Activated naive CD4-positive, alpha-beta T cell treated with anti-CD3 and anti-CD28 coated beads, Interleukin-2, amount 50 U/mL, for 24 hours (primary cell): ENCODE measurements at regions not wholly inside any gene's neighbourhood (a gene's known extent, or its start where the extent isn't known, plus 50 kb on each side); places are given as distances from the start of the nearest gene placed in this dataset.
"Not testable (repeated sequence)": the region's sequence is repeated elsewhere in the genome, so short reads cannot be mapped to it uniquely, and the experiment has no call there.

Source experiments
- H3K27ac Mint-ChIP-seq: one replicate; pipeline ENCODE4 v1.8.0; 2021; ENCODE audit warnings: mild to moderate bottlenecking, mixed read lengths
- H3K27me3 Mint-ChIP-seq: one replicate; pipeline ENCODE4 v1.8.0; 2021; ENCODE audit warnings: mixed read lengths
- H3K36me3 Mint-ChIP-seq: one replicate; pipeline ENCODE4 v1.8.0; 2021; ENCODE audit warnings: mixed read lengths
- H3K4me1 Mint-ChIP-seq: one replicate; pipeline ENCODE4 v1.8.0; 2021; ENCODE audit warnings: mixed read lengths
- H3K4me3 Mint-ChIP-seq: one replicate; pipeline ENCODE4 v1.8.0; 2021; ENCODE audit warnings: mild to moderate bottlenecking, mixed read lengths
- H3K9me3 Mint-ChIP-seq: one replicate; pipeline ENCODE4 v1.8.0; 2021; ENCODE audit warnings: mixed read lengths

- Mint-ChIP-seq H3K4me1 (no peaks in the 10 kb centered on the region), H3K36me3 (no peaks in the 10 kb centered on the region), H3K27me3 (no peaks in the 10 kb centered on the region), H3K4me3 (no peak overlapping the region), H3K9me3 (no peaks in the 10 kb centered on the region), H3K27ac (no peak overlapping the region)
Observed at GRCh38 chr13:105692769-105693168, 842.7 kb downstream of the EFNB2 start.

DNA sequence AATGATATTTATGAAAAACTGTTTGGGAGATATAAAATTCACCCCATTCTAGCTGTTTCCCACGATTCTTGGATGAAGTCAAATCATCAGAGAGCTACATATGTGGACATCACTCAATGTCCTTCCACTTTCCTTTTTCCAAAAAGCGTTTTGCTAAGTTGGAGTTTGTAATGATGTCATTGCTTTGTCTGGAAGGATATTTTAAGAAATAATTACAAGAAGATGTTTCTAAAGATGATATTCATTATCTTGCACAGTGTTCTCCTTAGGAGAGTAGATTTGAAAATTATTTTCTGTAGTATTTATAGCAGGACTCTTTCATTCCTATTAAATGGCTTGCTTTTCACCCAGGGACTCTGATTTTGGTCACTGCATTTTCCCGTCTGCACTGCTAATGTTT, 851.2 kb downstream of the EFNB2 start:
- no peaks in the 10 kb centered on the region for H3K36me3 Mint-ChIP-seq
- H3K4me3 Mint-ChIP-seq, result no peak overlapping the region
- no peaks in the 10 kb centered on the region for H3K27me3 Mint-ChIP-seq
- H3K9me3 Mint-ChIP-seq, result no peaks in the 10 kb centered on the region
- no peaks in the 10 kb centered on the region for H3K4me1 Mint-ChIP-seq
- H3K27ac Mint-ChIP-seq, result no peak overlapping the region

GRCh38 chr13:105679838-105680237, 855.6 kb downstream of the EFNB2 start:
- no peak overlapping the region for H3K27ac Mint-ChIP-seq
- peaks cover 6% of the 10 kb centered on the region for H3K9me3 Mint-ChIP-seq
- no peaks in the 10 kb centered on the region for H3K27me3 Mint-ChIP-seq
- no peaks in the 10 kb centered on the region for H3K36me3 Mint-ChIP-seq
- no peak overlapping the region for H3K4me3 Mint-ChIP-seq
- H3K4me1 Mint-ChIP-seq, result no peaks in the 10 kb centered on the region

DNA sequence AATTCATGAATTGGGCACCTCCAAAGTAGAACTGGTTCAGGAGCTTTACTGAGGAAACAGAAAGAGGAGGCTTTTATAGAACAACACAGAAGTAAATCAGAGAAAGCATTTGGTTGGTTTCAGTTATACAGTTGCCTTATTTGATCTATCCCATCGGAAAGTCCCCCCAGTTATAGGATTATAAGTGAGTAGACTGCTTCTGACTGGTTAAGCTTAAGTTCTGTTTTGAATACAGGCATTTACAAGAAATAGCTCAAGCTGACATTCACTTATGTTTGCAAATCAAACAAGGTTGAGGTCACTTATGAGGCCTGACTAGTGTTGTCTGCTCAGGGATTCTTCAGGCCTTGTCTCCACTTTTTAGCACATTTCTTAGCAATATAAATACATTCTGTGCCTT, 857.4 kb downstream of the EFNB2 start:
- Mint-ChIP-seq H3K27me3 (no peaks in the 10 kb centered on the region), H3K36me3 (no peaks in the 10 kb centered on the region), H3K4me3 (no peak overlapping the region), H3K9me3 (peaks cover 6% of the 10 kb centered on the region), H3K27ac (no peak overlapping the region), H3K4me1 (no peaks in the 10 kb centered on the region)

GRCh38 chr13:105672881-105673280, 862.6 kb downstream of the EFNB2 start:
- Mint-ChIP-seq H3K36me3 (no peaks in the 10 kb centered on the region), H3K27ac (no peak overlapping the region), H3K4me3 (no peak overlapping the region), H3K27me3 (no peaks in the 10 kb centered on the region), H3K4me1 (no peaks in the 10 kb centered on the region), H3K9me3 (no peaks in the 10 kb centered on the region)

- H3K4me1 Mint-ChIP-seq, H3K27me3 Mint-ChIP-seq, H3K27ac Mint-ChIP-seq, H3K36me3 Mint-ChIP-seq, H3K4me3 Mint-ChIP-seq, H3K9me3 Mint-ChIP-seq: not testable (repeated sequence)
Observed at GRCh38 chr13:105671131-105671530, 864.3 kb downstream of the EFNB2 start.

GRCh38 chr13:105670179-105670990, 865.1 kb downstream of the EFNB2 start:
- Mint-ChIP-seq H3K9me3 (no peaks in the 10 kb centered on the region), H3K4me1 (no peaks in the 10 kb centered on the region), H3K27ac (no peak overlapping the region), H3K36me3 (no peaks in the 10 kb centered on the region), H3K27me3 (no peaks in the 10 kb centered on the region), H3K4me3 (no peak overlapping the region)

GRCh38 chr13:105665284-105665683, 870.2 kb downstream of the EFNB2 start:
- no peak overlapping the region for H3K4me3 Mint-ChIP-seq
- H3K4me1 Mint-ChIP-seq, result no peaks in the 10 kb centered on the region

DNA sequence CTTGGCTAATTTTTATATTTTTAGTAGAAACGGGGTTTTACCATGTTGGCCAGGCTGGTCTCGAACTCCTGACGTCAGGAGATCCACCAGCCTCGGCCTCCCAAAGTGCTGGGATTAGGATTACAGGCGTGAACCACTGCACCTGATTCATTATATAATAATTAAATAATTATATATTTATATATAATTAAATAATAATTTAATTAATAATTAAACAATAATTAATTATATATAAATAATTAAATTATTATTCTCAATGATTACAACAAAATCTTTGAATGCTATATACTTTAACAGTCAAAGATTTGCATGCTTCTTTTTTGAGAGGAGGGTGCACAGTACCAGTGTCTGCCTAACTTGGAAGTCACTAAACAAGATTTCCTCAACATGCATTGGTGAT, 872.3 kb downstream of the EFNB2 start:
- H3K27me3 Mint-ChIP-seq, result no peaks in the 10 kb centered on the region
- H3K4me3 Mint-ChIP-seq, result no peak overlapping the region
- H3K9me3 Mint-ChIP-seq, result peaks cover 5% of the 10 kb centered on the region
- no peaks in the 10 kb centered on the region for H3K36me3 Mint-ChIP-seq
- no peaks in the 10 kb centered on the region for H3K4me1 Mint-ChIP-seq
- H3K27ac Mint-ChIP-seq, result no peak overlapping the region

More at GRCh38 chr13:105665284-105665683, 870.2 kb downstream of the EFNB2 start:
- H3K27ac Mint-ChIP-seq, result no peak overlapping the region
- no peaks in the 10 kb centered on the region for H3K27me3 Mint-ChIP-seq
- H3K9me3 Mint-ChIP-seq, result peaks cover 5% of the 10 kb centered on the region
- no peaks in the 10 kb centered on the region for H3K36me3 Mint-ChIP-seq

DNA sequence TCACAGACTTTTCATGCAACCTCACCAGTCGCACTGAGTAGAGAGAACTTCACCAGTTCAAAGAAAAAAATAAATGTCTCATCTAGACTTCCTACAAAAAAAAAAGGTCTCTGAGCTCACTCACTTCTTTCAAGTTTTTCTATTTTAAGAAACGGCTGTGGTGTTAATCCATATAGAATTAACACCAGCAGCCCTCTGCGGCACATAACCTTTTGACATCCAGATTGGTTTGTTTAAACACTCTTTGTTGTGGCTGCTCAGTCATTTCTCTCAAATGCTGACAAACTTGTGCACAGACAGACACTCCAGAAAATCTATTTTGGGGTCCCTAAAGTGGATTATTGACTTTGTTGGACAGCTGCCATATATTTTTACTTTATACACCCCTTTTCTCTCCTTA, 874.9 kb downstream of the EFNB2 start:
- H3K27ac Mint-ChIP-seq, result no peak overlapping the region
- H3K27me3 Mint-ChIP-seq, result no peaks in the 10 kb centered on the region
- H3K4me3 Mint-ChIP-seq, result no peak overlapping the region
- H3K36me3 Mint-ChIP-seq, result no peaks in the 10 kb centered on the region
- peaks cover 5% of the 10 kb centered on the region for H3K9me3 Mint-ChIP-seq
- no peaks in the 10 kb centered on the region for H3K4me1 Mint-ChIP-seq

- Mint-ChIP-seq H3K4me1 (no peaks in the 10 kb centered on the region), H3K4me3 (no peak overlapping the region), H3K27me3 (no peaks in the 10 kb centered on the region), H3K36me3 (no peaks in the 10 kb centered on the region), H3K9me3 (peaks cover 5% of the 10 kb centered on the region), H3K27ac (no peak overlapping the region)
Observed at GRCh38 chr13:105658431-105658830, 877.0 kb downstream of the EFNB2 start.

GRCh38 chr13:105655046-105655445, 880.4 kb downstream of the EFNB2 start:
- Mint-ChIP-seq H3K27ac (no peak overlapping the region), H3K36me3 (no peaks in the 10 kb centered on the region), H3K9me3 (peaks cover 6% of the 10 kb centered on the region), H3K27me3 (no peaks in the 10 kb centered on the region), H3K4me1 (no peaks in the 10 kb centered on the region), H3K4me3 (no peak overlapping the region)

DNA sequence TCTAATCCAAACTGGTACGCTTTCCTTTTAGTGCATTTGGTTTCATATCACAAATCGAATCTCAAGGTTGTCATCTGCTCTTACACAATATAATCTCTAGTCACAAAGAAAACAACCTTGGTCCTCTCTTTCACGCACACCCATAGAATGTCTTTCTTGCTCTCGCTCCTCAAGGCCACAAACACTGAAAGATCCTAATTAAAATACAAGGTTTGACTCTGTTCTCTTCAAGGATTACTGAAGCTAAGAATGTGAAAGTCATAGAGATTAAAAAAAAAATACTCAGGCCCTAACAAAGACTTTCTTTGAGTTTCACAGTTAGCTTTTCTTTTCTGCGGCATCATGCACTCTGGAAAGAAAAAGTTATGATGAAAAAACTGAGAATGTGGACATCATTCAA, 891.5 kb downstream of the EFNB2 start:
- H3K9me3 Mint-ChIP-seq, result peaks cover 11% of the 10 kb centered on the region
- no peaks in the 10 kb centered on the region for H3K27me3 Mint-ChIP-seq
- no peak overlapping the region for H3K4me3 Mint-ChIP-seq
- H3K4me1 Mint-ChIP-seq, result no peaks in the 10 kb centered on the region
- H3K36me3 Mint-ChIP-seq, result no peaks in the 10 kb centered on the region
- H3K27ac Mint-ChIP-seq, result no peak overlapping the region

DNA sequence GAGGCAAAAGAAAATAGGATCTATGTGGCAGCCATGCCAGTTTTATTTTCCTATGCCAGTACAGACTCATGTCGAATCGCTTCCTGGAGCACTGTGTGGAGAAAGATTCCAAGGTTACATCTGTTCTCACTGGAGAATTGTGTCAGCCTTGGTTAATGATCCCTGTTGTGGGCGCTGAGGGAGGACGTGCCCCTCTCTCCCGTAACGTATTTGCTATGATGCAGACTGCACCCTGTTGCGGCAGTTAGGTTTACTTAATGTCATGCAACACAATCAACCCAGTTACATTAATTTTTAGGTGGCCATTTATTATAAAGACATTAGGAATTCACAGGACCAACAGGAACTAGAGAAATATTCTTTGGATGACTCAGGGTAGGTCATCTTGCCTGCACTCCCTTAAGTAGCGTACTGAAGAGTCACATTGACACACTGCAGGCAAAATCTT, 892.9 kb downstream of the EFNB2 start:
- Mint-ChIP-seq H3K27me3 (no peaks in the 10 kb centered on the region), H3K36me3 (no peaks in the 10 kb centered on the region), H3K27ac (no peak overlapping the region), H3K4me1 (no peaks in the 10 kb centered on the region), H3K4me3 (no peak overlapping the region), H3K9me3 (peaks cover 5% of the 10 kb centered on the region)

DNA sequence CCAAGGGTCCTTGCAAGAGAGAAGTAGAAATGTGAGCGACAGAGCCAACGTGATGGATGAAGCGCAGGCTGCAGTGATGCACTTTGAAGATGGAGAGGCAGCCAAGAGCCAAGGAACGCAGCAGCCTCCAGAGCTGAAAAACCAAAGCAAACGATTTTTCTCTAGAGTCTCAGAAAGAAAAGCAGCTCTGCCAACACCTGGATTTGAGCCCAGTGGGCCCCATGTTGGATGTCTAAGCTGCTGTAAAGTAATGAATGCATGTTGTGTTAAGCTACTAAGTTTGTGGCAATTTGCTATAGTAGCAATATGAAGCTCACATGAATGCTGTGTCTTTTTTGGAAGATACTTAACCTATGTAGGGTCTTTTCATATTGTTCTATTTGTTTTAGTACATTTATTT, 894.3 kb downstream of the EFNB2 start:
- Mint-ChIP-seq H3K27me3 (no peaks in the 10 kb centered on the region), H3K27ac (no peak overlapping the region), H3K4me3 (no peak overlapping the region), H3K4me1 (no peaks in the 10 kb centered on the region), H3K36me3 (no peaks in the 10 kb centered on the region), H3K9me3 (peaks cover 5% of the 10 kb centered on the region)

- no peak overlapping the region for H3K27ac Mint-ChIP-seq
- no peak overlapping the region for H3K4me3 Mint-ChIP-seq
- no peaks in the 10 kb centered on the region for H3K9me3 Mint-ChIP-seq
- no peaks in the 10 kb centered on the region for H3K27me3 Mint-ChIP-seq
- no peaks in the 10 kb centered on the region for H3K36me3 Mint-ChIP-seq
- H3K4me1 Mint-ChIP-seq, result no peaks in the 10 kb centered on the region
Observed at GRCh38 chr13:105638426-105638825, 897.0 kb downstream of the EFNB2 start.

DNA sequence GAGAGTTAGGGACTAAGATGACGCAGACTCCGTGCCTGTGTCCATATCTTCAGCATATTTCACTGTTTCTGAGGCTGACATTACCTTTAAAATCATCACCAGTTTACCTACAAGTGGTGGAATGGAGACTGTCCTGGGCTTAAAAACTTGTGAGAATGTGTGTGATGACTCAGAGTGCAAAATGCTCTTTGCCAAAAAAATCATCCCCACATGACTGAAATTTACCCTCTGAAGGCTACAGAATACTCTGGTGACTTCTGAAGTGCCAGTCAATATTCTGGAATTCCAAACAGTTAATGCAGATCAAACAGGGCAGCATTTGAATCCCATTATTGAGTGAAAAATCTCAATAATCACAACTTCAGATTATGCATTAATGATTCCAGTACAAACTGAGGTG, 901.4 kb downstream of the EFNB2 start:
- Mint-ChIP-seq H3K27me3 (no peaks in the 10 kb centered on the region), H3K9me3 (no peaks in the 10 kb centered on the region), H3K36me3 (no peaks in the 10 kb centered on the region), H3K4me3 (no peak overlapping the region), H3K27ac (no peak overlapping the region), H3K4me1 (no peaks in the 10 kb centered on the region)
